HG03175 (cell line): ENCODE measurements at regions not wholly inside any gene's neighbourhood (a gene's known extent, or its start where the extent isn't known, plus 50 kb on each side); places are given as distances from the start of the nearest gene placed in this dataset.
"Not testable (repeated sequence)": the region's sequence is repeated elsewhere in the genome, so short reads cannot be mapped to it uniquely, and the experiment has no call there.

Experiments used
- ATAC-seq: cut with Tn5 transposase; IDR thresholded peaks from one replicate; pipeline ENCODE4 v1.9.1; 2021; ENCODE audit warnings: mild to moderate bottlenecking, moderate library complexity; ENCODE audit not compliant: unreplicated experiment

GRCh38 chr1:87398641-87399040 lies 70.0 kb downstream of the LMO4 start:
- no peak for ATAC-seq

- ATAC-seq, result no peak
These were observed 70.6 kb downstream of the LMO4 start for GRCh38 chr1:87399264-87399663.

- no peak for ATAC-seq
These were observed 71.0 kb downstream of the LMO4 start for GRCh38 chr1:87399701-87400100.

- no peak for ATAC-seq
These were observed 72.1 kb downstream of the LMO4 start for GRCh38 chr1:87400813-87401212.

GRCh38 chr1:87402241-87403002 lies 73.7 kb downstream of the LMO4 start:
- ATAC-seq, result no peak

GRCh38 chr1:87403061-87403820 lies 74.6 kb downstream of the LMO4 start:
- no peak for ATAC-seq

GRCh38 chr1:87404296-87404695 lies 75.6 kb downstream of the LMO4 start:
- ATAC-seq, result no peak

GRCh38 chr1:87408665-87409248 lies 80.1 kb downstream of the LMO4 start:
- ATAC-seq, result no peak

- ATAC-seq, result no peak
These were observed 82.2 kb downstream of the LMO4 start for GRCh38 chr1:87410776-87411480.

GRCh38 chr1:87413846-87414245 lies 85.2 kb downstream of the LMO4 start:
- not testable (repeated sequence) for ATAC-seq

GRCh38 chr1:87418048-87418447 lies 89.4 kb downstream of the LMO4 start:
- no peak for ATAC-seq

- ATAC-seq, result no peak
These were observed 93.1 kb downstream of the LMO4 start for GRCh38 chr1:87421809-87422208.

- ATAC-seq, result no peak
These were observed 95.9 kb downstream of the LMO4 start for GRCh38 chr1:87424541-87424940.

- ATAC-seq, result no peak
These were observed 98.0 kb downstream of the LMO4 start for GRCh38 chr1:87426463-87427249.

GRCh38 chr1:87428367-87428766 lies 99.7 kb downstream of the LMO4 start:
- no peak for ATAC-seq

- no peak for ATAC-seq
These were observed 100.2 kb downstream of the LMO4 start for GRCh38 chr1:87428883-87429282.

GRCh38 chr1:87432685-87433084 lies 104.0 kb downstream of the LMO4 start:
- ATAC-seq, result no peak

GRCh38 chr1:87433101-87433500 lies 104.4 kb downstream of the LMO4 start:
- ATAC-seq, result not testable (repeated sequence)

- no peak for ATAC-seq
These were observed 106.8 kb downstream of the LMO4 start for GRCh38 chr1:87435484-87435883.

- not testable (repeated sequence) for ATAC-seq
These were observed 107.4 kb downstream of the LMO4 start for GRCh38 chr1:87436115-87436514.

- no peak for ATAC-seq
These were observed 107.9 kb downstream of the LMO4 start for GRCh38 chr1:87436534-87436933.
